ENCODE measurements at regions not wholly inside any gene's neighbourhood (a gene's known extent, or its start where the extent isn't known, plus 50 kb on each side); places are given as distances from the start of the nearest gene placed in this dataset.

DNA sequence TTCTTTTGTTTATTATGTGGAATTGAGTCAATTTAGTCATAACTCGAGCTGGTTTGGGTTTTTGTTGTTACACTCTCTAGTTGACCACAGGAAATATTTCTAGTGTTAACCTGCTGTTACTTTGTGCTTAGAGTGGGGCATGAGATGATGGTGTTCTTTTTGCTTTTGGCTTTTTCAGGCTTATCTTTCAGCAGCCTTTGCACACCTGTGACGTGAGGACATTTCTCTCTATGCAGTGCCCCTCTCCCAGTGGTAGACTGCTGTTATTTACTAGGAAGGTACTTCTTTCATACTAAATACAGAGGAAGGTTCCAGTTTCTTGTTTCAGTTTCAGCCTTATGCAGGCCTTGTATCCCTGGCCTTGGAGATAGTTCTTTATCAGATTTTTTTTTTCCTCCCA, 766.8 kb upstream of the MAN1A1 start:
- POLR2A ChIA-PET, result no interaction called here

DNA sequence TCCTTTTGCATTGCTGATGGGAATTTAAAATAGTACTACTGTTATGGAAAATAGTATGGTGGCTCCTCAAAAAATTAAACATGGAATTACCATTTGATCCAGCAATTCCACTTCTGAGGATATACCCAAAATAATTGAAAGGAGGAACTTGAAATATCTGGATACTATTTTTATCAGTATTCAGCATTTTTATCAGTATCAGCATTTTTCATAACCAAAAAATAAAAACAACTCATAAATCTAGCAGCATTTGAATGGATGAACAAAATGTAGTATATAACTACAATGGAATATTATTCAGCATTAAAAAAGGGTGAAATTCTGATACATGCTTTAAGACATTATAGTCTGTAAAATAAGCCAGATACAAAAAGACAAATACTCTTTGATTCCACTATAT, 763.4 kb upstream of the MAN1A1 start:
- H3K36me3 ChIP-seq (ENCODE audit: control insufficient read depth in 2 of 2, insufficient read depth in 1 of 2, low read length in 2 of 2), result no peaks in the 10 kb centered on the region
- ChIA-PET CTCF (no interaction called here), POLR2A (no interaction called here)
- no peaks in the 10 kb centered on the region for H3K4me1 ChIP-seq (ENCODE audit: control insufficient read depth, insufficient read depth, low read length)
- H3K4me3 ChIP-seq (ENCODE audit: low read depth, low read length), result no peak overlapping the region
- TF ChIP-seq ZNF416 (tag by site-specific recombination; IDR thresholded peaks at IDR 0.05), result no peak
- TF ChIP-seq ZNF10 (tag by site-specific recombination; IDR thresholded peaks at IDR 0.05), result no peak
- TF ChIP-seq, protein P1, sequence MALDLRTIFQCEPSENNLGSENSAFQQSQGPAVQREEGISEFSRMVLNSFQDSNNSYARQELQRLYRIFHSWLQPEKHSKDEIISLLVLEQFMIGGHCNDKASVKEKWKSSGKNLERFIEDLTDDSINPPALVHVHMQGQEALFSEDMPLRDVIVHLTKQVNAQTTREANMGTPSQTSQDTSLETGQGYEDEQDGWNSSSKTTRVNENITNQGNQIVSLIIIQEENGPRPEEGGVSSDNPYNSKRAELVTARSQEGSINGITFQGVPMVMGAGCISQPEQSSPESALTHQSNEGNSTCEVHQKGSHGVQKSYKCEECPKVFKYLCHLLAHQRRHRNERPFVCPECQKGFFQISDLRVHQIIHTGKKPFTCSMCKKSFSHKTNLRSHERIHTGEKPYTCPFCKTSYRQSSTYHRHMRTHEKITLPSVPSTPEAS (tag by site-specific recombination; IDR thresholded peaks at IDR 0.05), result no peak
- TF ChIP-seq, protein P2, sequence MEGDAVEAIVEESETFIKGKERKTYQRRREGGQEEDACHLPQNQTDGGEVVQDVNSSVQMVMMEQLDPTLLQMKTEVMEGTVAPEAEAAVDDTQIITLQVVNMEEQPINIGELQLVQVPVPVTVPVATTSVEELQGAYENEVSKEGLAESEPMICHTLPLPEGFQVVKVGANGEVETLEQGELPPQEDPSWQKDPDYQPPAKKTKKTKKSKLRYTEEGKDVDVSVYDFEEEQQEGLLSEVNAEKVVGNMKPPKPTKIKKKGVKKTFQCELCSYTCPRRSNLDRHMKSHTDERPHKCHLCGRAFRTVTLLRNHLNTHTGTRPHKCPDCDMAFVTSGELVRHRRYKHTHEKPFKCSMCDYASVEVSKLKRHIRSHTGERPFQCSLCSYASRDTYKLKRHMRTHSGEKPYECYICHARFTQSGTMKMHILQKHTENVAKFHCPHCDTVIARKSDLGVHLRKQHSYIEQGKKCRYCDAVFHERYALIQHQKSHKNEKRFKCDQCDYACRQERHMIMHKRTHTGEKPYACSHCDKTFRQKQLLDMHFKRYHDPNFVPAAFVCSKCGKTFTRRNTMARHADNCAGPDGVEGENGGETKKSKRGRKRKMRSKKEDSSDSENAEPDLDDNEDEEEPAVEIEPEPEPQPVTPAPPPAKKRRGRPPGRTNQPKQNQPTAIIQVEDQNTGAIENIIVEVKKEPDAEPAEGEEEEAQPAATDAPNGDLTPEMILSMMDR (tag by site-specific recombination; IDR thresholded peaks at IDR 0.05), result no peak
- no peak for TF ChIP-seq ZNF561 (tag by site-specific recombination; IDR thresholded peaks at IDR 0.05; ENCODE audit: borderline replicate concordance)
- no peak for TF ChIP-seq ZNF174 (tag by site-specific recombination; IDR thresholded peaks at IDR 0.05)
- TF ChIP-seq, protein P3, sequence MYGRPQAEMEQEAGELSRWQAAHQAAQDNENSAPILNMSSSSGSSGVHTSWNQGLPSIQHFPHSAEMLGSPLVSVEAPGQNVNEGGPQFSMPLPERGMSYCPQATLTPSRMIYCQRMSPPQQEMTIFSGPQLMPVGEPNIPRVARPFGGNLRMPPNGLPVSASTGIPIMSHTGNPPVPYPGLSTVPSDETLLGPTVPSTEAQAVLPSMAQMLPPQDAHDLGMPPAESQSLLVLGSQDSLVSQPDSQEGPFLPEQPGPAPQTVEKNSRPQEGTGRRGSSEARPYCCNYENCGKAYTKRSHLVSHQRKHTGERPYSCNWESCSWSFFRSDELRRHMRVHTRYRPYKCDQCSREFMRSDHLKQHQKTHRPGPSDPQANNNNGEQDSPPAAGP (tag by site-specific recombination; IDR thresholded peaks at IDR 0.05), result no peak
- no peak for TF ChIP-seq ZNF114 (tag by site-specific recombination; IDR thresholded peaks at IDR 0.05)
- TF ChIP-seq ZSCAN23 (tag by site-specific recombination; IDR thresholded peaks at IDR 0.05), result no peak
- TF ChIP-seq ZNF2 (tag by site-specific recombination; IDR thresholded peaks at IDR 0.05), result no peak
- no peak for TF ChIP-seq GLIS1 (tag by site-specific recombination; IDR thresholded peaks at IDR 0.05)
- no peak for TF ChIP-seq ZNF664 (tag by site-specific recombination; IDR thresholded peaks at IDR 0.05)
- TF ChIP-seq, protein P4, sequence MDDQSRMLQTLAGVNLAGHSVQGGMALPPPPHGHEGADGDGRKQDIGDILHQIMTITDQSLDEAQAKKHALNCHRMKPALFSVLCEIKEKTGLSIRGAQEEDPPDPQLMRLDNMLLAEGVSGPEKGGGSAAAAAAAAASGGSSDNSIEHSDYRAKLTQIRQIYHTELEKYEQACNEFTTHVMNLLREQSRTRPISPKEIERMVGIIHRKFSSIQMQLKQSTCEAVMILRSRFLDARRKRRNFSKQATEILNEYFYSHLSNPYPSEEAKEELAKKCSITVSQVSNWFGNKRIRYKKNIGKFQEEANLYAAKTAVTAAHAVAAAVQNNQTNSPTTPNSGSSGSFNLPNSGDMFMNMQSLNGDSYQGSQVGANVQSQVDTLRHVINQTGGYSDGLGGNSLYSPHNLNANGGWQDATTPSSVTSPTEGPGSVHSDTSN (CRISPR knock-in tag; IDR thresholded peaks at IDR 0.05), result no peak
- no peak for TF ChIP-seq ZNF292 (tag by site-specific recombination; IDR thresholded peaks at IDR 0.05; ENCODE audit: borderline replicate concordance, low read depth)
- TF ChIP-seq ZNF610 (tag by site-specific recombination; IDR thresholded peaks at IDR 0.05; ENCODE audit: borderline replicate concordance), result no peak
- TF ChIP-seq REPIN1 (tag by site-specific recombination; IDR thresholded peaks at IDR 0.05; ENCODE audit: low read depth), result no peak
- H3K27ac ChIP-seq (ENCODE audit: extremely low read depth, low read depth, low read length), result no peak overlapping the region
- no peaks in the 10 kb centered on the region for H3K9me3 ChIP-seq (ENCODE audit: control insufficient read depth, insufficient read depth, low read depth, low read length)

More for the DNA sequence above, 766.8 kb upstream of the MAN1A1 start:
- Histone ChIP-seq H3K36me3 (ENCODE audit: control insufficient read depth in 2 of 2, insufficient read depth in 1 of 2, low read length in 2 of 2) (no peaks in the 10 kb centered on the region), H3K4me1 (ENCODE audit: control insufficient read depth, insufficient read depth, low read length) (no peaks in the 10 kb centered on the region), H3K4me3 (ENCODE audit: low read depth, low read length) (no peak overlapping the region), H3K27ac (ENCODE audit: extremely low read depth, low read depth, low read length) (no peak overlapping the region), H3K9me3 (ENCODE audit: control insufficient read depth, insufficient read depth, low read depth, low read length) (no peaks in the 10 kb centered on the region)
- CTCF ChIA-PET, result no interaction called here
- TF ChIP-seq KLF10 (tag by site-specific recombination; IDR thresholded peaks at IDR 0.05) (no peak), SP3 (tag by site-specific recombination; IDR thresholded peaks at IDR 0.05) (no peak), SETDB1 (IDR thresholded peaks at IDR 0.05; ENCODE audit: insufficient read length, low read length) (no peak), OVOL3 (tag by site-specific recombination; IDR thresholded peaks at IDR 0.05) (no peak), GLI2 (tag by site-specific recombination; IDR thresholded peaks at IDR 0.05; ENCODE audit: borderline replicate concordance, low read depth) (no peak), ZNF16 (tag by site-specific recombination; IDR thresholded peaks at IDR 0.05; ENCODE audit: low read depth) (no peak), ZNF707 (tag by site-specific recombination; IDR thresholded peaks at IDR 0.05) (no peak), ZNF548 (tag by site-specific recombination; IDR thresholded peaks at IDR 0.05) (no peak), ZNF184 (tag by site-specific recombination; IDR thresholded peaks at IDR 0.05) (no peak), YY2 (tag by site-specific recombination; IDR thresholded peaks at IDR 0.05) (no peak), ZNF777 (tag by site-specific recombination; IDR thresholded peaks at IDR 0.05; ENCODE audit: borderline replicate concordance) (no peak), ZFHX2 (tag by site-specific recombination; conservative IDR thresholded peaks at IDR 0.05) (no peak), BCL11A (tag by site-specific recombination; IDR thresholded peaks at IDR 0.05; ENCODE audit: low read depth) (no peak), ZBTB7A (tag by site-specific recombination; IDR thresholded peaks at IDR 0.05; ENCODE audit: low read depth) (no peak)
- TF ChIP-seq, protein P5, sequence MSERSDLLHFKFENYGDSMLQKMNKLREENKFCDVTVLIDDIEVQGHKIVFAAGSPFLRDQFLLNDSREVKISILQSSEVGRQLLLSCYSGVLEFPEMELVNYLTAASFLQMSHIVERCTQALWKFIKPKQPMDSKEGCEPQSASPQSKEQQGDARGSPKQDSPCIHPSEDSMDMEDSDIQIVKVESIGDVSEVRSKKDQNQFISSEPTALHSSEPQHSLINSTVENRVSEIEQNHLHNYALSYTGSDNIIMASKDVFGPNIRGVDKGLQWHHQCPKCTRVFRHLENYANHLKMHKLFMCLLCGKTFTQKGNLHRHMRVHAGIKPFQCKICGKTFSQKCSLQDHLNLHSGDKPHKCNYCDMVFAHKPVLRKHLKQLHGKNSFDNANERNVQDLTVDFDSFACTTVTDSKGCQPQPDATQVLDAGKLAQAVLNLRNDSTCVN (tag by site-specific recombination; optimal IDR thresholded peaks at IDR 0.05), result no peak
- TF ChIP-seq, protein P6, sequence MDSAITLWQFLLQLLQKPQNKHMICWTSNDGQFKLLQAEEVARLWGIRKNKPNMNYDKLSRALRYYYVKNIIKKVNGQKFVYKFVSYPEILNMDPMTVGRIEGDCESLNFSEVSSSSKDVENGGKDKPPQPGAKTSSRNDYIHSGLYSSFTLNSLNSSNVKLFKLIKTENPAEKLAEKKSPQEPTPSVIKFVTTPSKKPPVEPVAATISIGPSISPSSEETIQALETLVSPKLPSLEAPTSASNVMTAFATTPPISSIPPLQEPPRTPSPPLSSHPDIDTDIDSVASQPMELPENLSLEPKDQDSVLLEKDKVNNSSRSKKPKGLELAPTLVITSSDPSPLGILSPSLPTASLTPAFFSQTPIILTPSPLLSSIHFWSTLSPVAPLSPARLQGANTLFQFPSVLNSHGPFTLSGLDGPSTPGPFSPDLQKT (IDR thresholded peaks at IDR 0.05; ENCODE audit: borderline replicate concordance, low read depth, low read length), result no peak

Data from HEK293 (cell line).